OCI-LY7 (cell line): ENCODE measurements at regions not wholly inside any gene's neighbourhood (a gene's known extent, or its start where the extent isn't known, plus 50 kb on each side); places are given as distances from the start of the nearest gene placed in this dataset.
A peak's percentile ranks its signal among the peaks of the same experiment; 100 is the strongest.

ENCODE experiments used
- BruUV-seq: library from RNA; stranded (reverse); fragments of 400-500 nt; replicated peaks from 2 replicates; lab custom pipeline; 2021; lab: Mats Ljungman, UMichigan
- CTCF ChIA-PET: fragments of 300-600 bp; sonication (Branson Sonifier 250); formaldehyde crosslinking; loops from one replicate; lab custom pipeline; 2022; ENCODE audit warnings: antibody characterized with exemption; ENCODE audit not compliant: unreplicated experiment; lab: Charles Lee
- POLR2A ChIA-PET: fragments of 300-600 bp; sonication (Branson Sonifier 250); formaldehyde crosslinking; loops from one replicate; lab custom pipeline; 2022; ENCODE audit warnings: antibody characterized with exemption; lab: Charles Lee
- DNase-seq: peaks from one replicate; pipeline ENCODE4 v3.0.0-alpha.2; 2015; ENCODE audit warnings: low spot score
- H2AFZ ChIP-seq: fragments of 200-600 bp; sonication (generic), shearing (Covaris generic); 2 replicates; pipeline ENCODE4 v1.6.1; 2014; ENCODE audit warnings: mild to moderate bottlenecking, antibody characterized with exemption, low read length, moderate library complexity
- H3K27ac ChIP-seq: fragments of 200-600 bp; sonication (generic); 2 replicates; pipeline ENCODE4 v1.5.1; 2014; ENCODE audit warnings: mixed run types, low read depth, mild to moderate bottlenecking, moderate library complexity, low read length, inconsistent platforms; ENCODE audit not compliant: poor library complexity, severe bottlenecking
- H3K36me3 ChIP-seq: fragments of 200-600 bp; sonication (generic); 2 replicates; pipeline ENCODE4 v1.6.1; 2014; ENCODE audit warnings: mild to moderate bottlenecking, antibody characterized with exemption, low read length, moderate library complexity, mixed read lengths; ENCODE audit not compliant: insufficient read depth
- H3K4me1 ChIP-seq: fragments of 200-600 bp; sonication (generic); 2 replicates; pipeline ENCODE4 v1.5.1; 2014; ENCODE audit warnings: mild to moderate bottlenecking, low read length; ENCODE audit not compliant: insufficient read depth, poor library complexity, severe bottlenecking
- H3K4me2 ChIP-seq: fragments of 200-600 bp; sonication (generic); 2 replicates; pipeline ENCODE4 v1.6.1; 2014; ENCODE audit warnings: mild to moderate bottlenecking, low read length
- H3K4me3 ChIP-seq: fragments of 200-600 bp; sonication (generic); 2 replicates; pipeline ENCODE4 v1.5.1; 2014; ENCODE audit warnings: mild to moderate bottlenecking, low read depth, low read length; ENCODE audit not compliant: poor library complexity, severe bottlenecking
- H3K79me2 ChIP-seq: fragments of 200-600 bp; sonication (generic); 2 replicates; pipeline ENCODE4 v1.6.1; 2016; ENCODE audit warnings: low read depth, mild to moderate bottlenecking, low read length, moderate library complexity, mixed read lengths; ENCODE audit not compliant: insufficient read depth
- H3K9me2 ChIP-seq: fragments of 200-600 bp; sonication (generic); 2 replicates; pipeline ENCODE4 v1.6.1; 2016; ENCODE audit warnings: mild to moderate bottlenecking, low read length, mixed read lengths; ENCODE audit not compliant: insufficient read depth
- H3K9me3 ChIP-seq: fragments of 200-600 bp; sonication (generic); 2 replicates; pipeline ENCODE4 v1.6.1; 2014; ENCODE audit warnings: mild to moderate bottlenecking, mixed run types, low read length, mixed read lengths
- H4K20me1 ChIP-seq: fragments of 200-600 bp; sonication (generic); 2 replicates; pipeline ENCODE4 v1.6.1; 2014; ENCODE audit warnings: mild to moderate bottlenecking, antibody characterized with exemption, low read length, moderate library complexity, mixed read lengths; ENCODE audit not compliant: insufficient read depth
- CTCF ChIP-seq: fragments of 200-600 bp; sonication (generic); conservative IDR thresholded peaks from 2 replicates; pipeline ENCODE4 v1.5.1; 2014; ENCODE audit warnings: mild to moderate bottlenecking, antibody characterized with exemption, low read length, moderate library complexity, mixed read lengths
- EZH2phosphoT487 ChIP-seq: fragments of 200-600 bp; sonication (generic); IDR thresholded peaks from 2 replicates; pipeline ENCODE4 v1.6.1; 2018; ENCODE audit warnings: low read depth, borderline replicate concordance, mild to moderate bottlenecking, mixed run types, antibody characterized with exemption, low read length, moderate library complexity, mixed read lengths
- intact Hi-C: fragments of 100-400 bp; cut with micrococcal nuclease; formaldehyde crosslinking; loops from one replicate; pipeline ENCODE4 v1.10.0; 2022; ENCODE audit not compliant: unreplicated experiment

- Histone ChIP-seq H3K79me2 (no peaks in the 10 kb centered on the region), H3K4me3 (no peak overlapping the region), H2AFZ (no peak overlapping the region), H4K20me1 (no peaks in the 10 kb centered on the region), H3K4me1 (no peaks in the 10 kb centered on the region), H3K9me3 (no peaks in the 10 kb centered on the region), H3K4me2 (peak overlapping the region; percentile 17; the same call in 1 of the 2 replicates), H3K36me3 (no peaks in the 10 kb centered on the region), H3K27ac (no peak overlapping the region), H3K9me2 (no peaks in the 10 kb centered on the region)
- TF ChIP-seq CTCF, result no peak
- TF ChIP-seq EZH2phosphoT487, result no peak
- no peak for DNase-seq
- intact Hi-C loops, result no loop called here
- CTCF ChIA-PET, result no interaction called here
- no TSS peak for BruUV-seq
- POLR2A ChIA-PET, result interaction anchor here (1.1 kb wide), 1 partner anchor 145 kb away, joined by 3 read pairs; no protein-coding TSS in a partner anchor
These were observed 159.5 kb upstream of the ZNF32 start for GRCh38 chr10:43808136-43808535.

GRCh38 chr10:43806831-43807640, 158.4 kb upstream of the ZNF32 start:
- no peaks in the 10 kb centered on the region for H3K9me3 ChIP-seq
- intact Hi-C loops, result no loop called here
- no peak overlapping the region for H3K4me2 ChIP-seq
- no peak for TF ChIP-seq CTCF
- no peak for TF ChIP-seq EZH2phosphoT487
- no peak overlapping the region for H3K4me3 ChIP-seq
- H3K36me3 ChIP-seq, result no peaks in the 10 kb centered on the region
- no peak overlapping the region for H3K27ac ChIP-seq
- H3K9me2 ChIP-seq, result no peaks in the 10 kb centered on the region
- no peak overlapping the region for H2AFZ ChIP-seq
- ChIA-PET POLR2A (interaction anchor here (0.7 to 1.2 kb wide), 2 partner anchors 10 to 115 kb away, joined by 3 read pairs; no protein-coding TSS in a partner anchor), CTCF (no interaction called here)
- BruUV-seq, result no TSS peak
- H4K20me1 ChIP-seq, result no peaks in the 10 kb centered on the region
- H3K4me1 ChIP-seq, result no peaks in the 10 kb centered on the region
- no peak for DNase-seq
- H3K79me2 ChIP-seq, result no peaks in the 10 kb centered on the region

GRCh38 chr10:43803791-43804190, 155.1 kb upstream of the ZNF32 start:
- no peaks in the 10 kb centered on the region for H4K20me1 ChIP-seq
- H3K9me2 ChIP-seq, result no peaks in the 10 kb centered on the region
- H3K4me2 ChIP-seq, result no peak overlapping the region
- no peaks in the 10 kb centered on the region for H3K36me3 ChIP-seq
- H3K79me2 ChIP-seq, result no peaks in the 10 kb centered on the region
- POLR2A ChIA-PET, result interaction anchor here (0.8 kb wide), 1 partner anchor 10 kb away, joined by 3 read pairs; no protein-coding TSS in a partner anchor
- no peak for TF ChIP-seq EZH2phosphoT487
- no peak for TF ChIP-seq CTCF
- H3K4me1 ChIP-seq, result no peaks in the 10 kb centered on the region
- H3K9me3 ChIP-seq, result no peaks in the 10 kb centered on the region
- CTCF ChIA-PET, result no interaction called here
- H3K4me3 ChIP-seq, result no peak overlapping the region
- DNase-seq, result no peak
- no peak overlapping the region for H3K27ac ChIP-seq
- intact Hi-C loops, result no loop called here
- no TSS peak for BruUV-seq
- no peak overlapping the region for H2AFZ ChIP-seq
